ENCODE measurements at regions not wholly inside any gene's neighbourhood (a gene's known extent, or its start where the extent isn't known, plus 50 kb on each side); places are given as distances from the start of the nearest gene placed in this dataset.
"Not testable (repeated sequence)": the region's sequence is repeated elsewhere in the genome, so short reads cannot be mapped to it uniquely, and the experiment has no call there.

DNA sequence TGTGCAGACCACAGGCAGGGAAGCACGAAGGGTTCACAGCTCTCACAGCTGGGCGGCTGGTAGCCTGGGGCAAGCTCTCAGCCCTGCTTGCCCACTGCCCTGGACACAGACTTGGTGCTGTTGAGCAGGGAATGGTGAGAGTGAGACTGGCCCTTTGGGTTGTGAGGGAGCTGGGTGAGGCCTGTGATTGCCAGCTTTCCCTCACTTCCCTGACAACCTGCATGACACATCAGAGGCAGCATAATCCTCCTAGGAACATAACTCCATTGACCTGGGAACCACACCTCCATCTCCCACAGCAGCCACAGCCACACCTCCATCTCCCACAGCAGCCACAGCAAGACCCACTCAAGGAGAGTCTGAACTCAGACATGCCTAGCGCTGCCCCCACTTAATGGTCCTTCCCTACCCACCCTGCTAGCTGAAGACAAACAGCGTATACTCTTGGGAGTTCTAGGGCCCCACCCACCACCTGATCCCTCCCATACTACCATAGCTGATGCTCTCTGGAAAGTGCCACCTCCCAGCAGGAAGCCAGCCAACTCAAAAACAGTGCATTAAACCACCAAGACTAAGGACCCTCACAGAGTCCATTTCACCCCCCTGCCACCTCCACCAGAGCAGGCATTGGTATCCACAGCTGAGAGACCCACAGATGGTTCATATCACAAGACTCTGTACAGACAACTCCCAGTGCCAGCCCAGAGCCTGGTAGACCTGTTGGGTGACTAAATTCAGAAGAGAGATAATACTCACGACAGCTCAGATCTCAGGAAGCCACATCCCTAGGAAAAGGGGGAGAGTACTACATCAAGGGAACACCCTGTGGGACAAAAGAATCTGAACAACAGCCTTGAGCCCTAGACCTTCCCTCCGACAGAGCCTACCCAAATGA lies 60.2 kb upstream of the PRSS3 start:
- H3K9me1 ChIP-seq (replicated peaks; ENCODE audit: control insufficient read depth, extremely low read depth, insufficient read depth, low read length); FAIRE-seq; H3K9ac ChIP-seq (replicated peaks; ENCODE audit: extremely low read depth, insufficient read depth, low read length); H4K20me1 ChIP-seq (replicated peaks; ENCODE audit: control insufficient read depth, extremely low read depth, insufficient read depth, low read length); H3K4me1 ChIP-seq (ENCODE audit: control insufficient read depth, extremely low read depth, insufficient read depth, low read length); H2AFZ ChIP-seq (ENCODE audit: low read depth, low read length); H3K4me2 ChIP-seq (ENCODE audit: insufficient read depth, low read length); H3K79me2 ChIP-seq (ENCODE audit: control insufficient read depth, insufficient read depth, low read length); POLR2A ChIA-PET; H3K27me3 ChIP-seq (ENCODE audit: control insufficient read depth in 2 of 2, insufficient read depth in 2 of 2, low read length in 2 of 2); H3K36me3 ChIP-seq (ENCODE audit: control insufficient read depth in 2 of 2, extremely low read depth in 1 of 2, insufficient read depth in 2 of 2, low read length in 2 of 2); DNase-seq (ENCODE audit: low read depth, low spot score); H3K27ac ChIP-seq (ENCODE audit: insufficient read depth, low read depth, low read length); BruUV-seq (replicated peaks); H3K9me3 ChIP-seq (replicated peaks; ENCODE audit: control insufficient read depth, insufficient read depth, low read length); dilution Hi-C loops (cut with MboI; ENCODE audit: extremely low pct_ligation_motif_present, low sequenced_read_pairs); H3K4me3 ChIP-seq (replicated peaks in 1 of 3; ENCODE audit: insufficient read depth in 1 of 3, low read depth in 1 of 3, low read length in 3 of 3): not testable (repeated sequence)
- CTCF ChIA-PET, result interaction anchor here (0.6 to 3.1 kb wide), 5 partner anchors 14 to 339 kb away, joined by 3 to 13 read pairs (median 4); no protein-coding TSS in a partner anchor
- intact Hi-C loops (cut with micrococcal nuclease), result loop anchor here (5.0 kb wide), 1 partner anchor 187 kb away; no protein-coding TSS in a partner anchor

DNA sequence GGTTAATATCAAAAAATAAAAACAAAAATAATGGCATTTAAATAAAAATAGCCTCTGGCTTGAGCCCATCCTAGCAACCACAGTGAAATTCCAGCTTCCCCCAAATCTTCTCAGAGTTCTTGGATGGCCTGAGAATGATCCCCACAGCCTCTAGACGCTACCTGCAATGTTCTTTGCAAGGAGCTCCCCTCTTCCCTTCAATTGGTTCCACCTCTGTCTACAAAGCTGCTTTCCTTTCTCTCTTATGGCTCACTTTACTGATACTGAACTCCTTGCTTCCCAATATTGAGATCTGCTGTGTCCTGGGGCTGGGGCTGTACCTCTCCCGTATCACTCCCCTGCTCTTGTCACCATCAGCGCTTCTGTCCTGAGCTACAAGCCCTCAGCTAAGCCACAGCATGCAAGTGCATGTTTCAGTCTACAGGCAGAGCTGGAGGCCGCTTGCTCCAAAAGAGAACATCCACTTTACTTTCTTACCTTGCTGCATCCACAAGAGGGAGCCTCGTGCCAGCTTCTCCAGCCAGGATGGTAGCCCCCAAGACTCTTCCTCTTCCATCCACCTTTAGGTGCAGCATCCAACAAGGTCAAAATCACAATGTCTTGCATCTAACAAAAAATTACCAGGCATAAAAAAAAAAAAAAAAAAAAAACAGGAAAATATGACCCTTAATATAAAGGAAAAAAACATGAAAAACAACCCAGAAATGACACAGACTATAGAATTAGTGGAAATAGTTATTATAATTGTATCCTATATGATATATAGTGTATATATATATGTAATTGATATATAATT lies 57.4 kb upstream of the PRSS3 start:
- DNase-seq (ENCODE audit: low read depth, low spot score), result peak; percentile 62
- Histone ChIP-seq H3K4me2 (ENCODE audit: insufficient read depth, low read length) (no peak overlapping the region), H3K9ac (replicated peaks; ENCODE audit: extremely low read depth, insufficient read depth, low read length) (no peak overlapping the region), H3K4me3 (replicated peaks in 1 of 3; ENCODE audit: insufficient read depth in 1 of 3, low read depth in 1 of 3, low read length in 3 of 3) (no peak overlapping the region), H3K9me1 (replicated peaks; ENCODE audit: control insufficient read depth, extremely low read depth, insufficient read depth, low read length) (no peaks in the 10 kb centered on the region), H2AFZ (ENCODE audit: low read depth, low read length) (peak overlapping the region; percentile 87), H3K27ac (ENCODE audit: insufficient read depth, low read depth, low read length) (no peak overlapping the region), H4K20me1 (replicated peaks; ENCODE audit: control insufficient read depth, extremely low read depth, insufficient read depth, low read length) (no peaks in the 10 kb centered on the region), H3K36me3 (ENCODE audit: control insufficient read depth in 2 of 2, extremely low read depth in 1 of 2, insufficient read depth in 2 of 2, low read length in 2 of 2) (no peaks in the 10 kb centered on the region), H3K79me2 (ENCODE audit: control insufficient read depth, insufficient read depth, low read length) (no peaks in the 10 kb centered on the region), H3K27me3 (ENCODE audit: control insufficient read depth in 2 of 2, insufficient read depth in 2 of 2, low read length in 2 of 2) (no peaks in the 10 kb centered on the region), H3K9me3 (replicated peaks; ENCODE audit: control insufficient read depth, insufficient read depth, low read length) (no peaks in the 10 kb centered on the region), H3K4me1 (ENCODE audit: control insufficient read depth, extremely low read depth, insufficient read depth, low read length) (no peaks in the 10 kb centered on the region)
- intact Hi-C loops (cut with micrococcal nuclease) (loop anchor here (1.0 to 5.0 kb wide), 3 partner anchors 40 to 184 kb away; no protein-coding TSS in a partner anchor), dilution Hi-C loops (cut with MboI; ENCODE audit: extremely low pct_ligation_motif_present, low sequenced_read_pairs) (no loop called here)
- CTCF ChIA-PET, result interaction anchor here (0.6 to 2.5 kb wide), 66 partner anchors 9 to 644 kb away, joined by 3 to 162 read pairs (median 5); no protein-coding TSS in a partner anchor
- POLR2A ChIA-PET, result no interaction called here
- peak; percentile 88 for FAIRE-seq
- TF ChIP-seq, protein P1, sequence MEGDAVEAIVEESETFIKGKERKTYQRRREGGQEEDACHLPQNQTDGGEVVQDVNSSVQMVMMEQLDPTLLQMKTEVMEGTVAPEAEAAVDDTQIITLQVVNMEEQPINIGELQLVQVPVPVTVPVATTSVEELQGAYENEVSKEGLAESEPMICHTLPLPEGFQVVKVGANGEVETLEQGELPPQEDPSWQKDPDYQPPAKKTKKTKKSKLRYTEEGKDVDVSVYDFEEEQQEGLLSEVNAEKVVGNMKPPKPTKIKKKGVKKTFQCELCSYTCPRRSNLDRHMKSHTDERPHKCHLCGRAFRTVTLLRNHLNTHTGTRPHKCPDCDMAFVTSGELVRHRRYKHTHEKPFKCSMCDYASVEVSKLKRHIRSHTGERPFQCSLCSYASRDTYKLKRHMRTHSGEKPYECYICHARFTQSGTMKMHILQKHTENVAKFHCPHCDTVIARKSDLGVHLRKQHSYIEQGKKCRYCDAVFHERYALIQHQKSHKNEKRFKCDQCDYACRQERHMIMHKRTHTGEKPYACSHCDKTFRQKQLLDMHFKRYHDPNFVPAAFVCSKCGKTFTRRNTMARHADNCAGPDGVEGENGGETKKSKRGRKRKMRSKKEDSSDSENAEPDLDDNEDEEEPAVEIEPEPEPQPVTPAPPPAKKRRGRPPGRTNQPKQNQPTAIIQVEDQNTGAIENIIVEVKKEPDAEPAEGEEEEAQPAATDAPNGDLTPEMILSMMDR (IDR thresholded peaks at IDR 0.05; ENCODE audit: extremely low read depth in 1 of 2, insufficient read depth in 1 of 2, low read depth in 1 of 2, low read length in 2 of 2), result peak; percentile 68 to 74
- no peak for TF ChIP-seq FOS (IDR thresholded peaks at IDR 0.05; ENCODE audit: borderline replicate concordance, insufficient read depth, low read length)
- no TSS peak for BruUV-seq (replicated peaks)

All from endothelial cell of umbilical vein (primary cell).